ENCODE measurements at regions not wholly inside any gene's neighbourhood (a gene's known extent, or its start where the extent isn't known, plus 50 kb on each side); places are given as distances from the start of the nearest gene placed in this dataset.

DNA sequence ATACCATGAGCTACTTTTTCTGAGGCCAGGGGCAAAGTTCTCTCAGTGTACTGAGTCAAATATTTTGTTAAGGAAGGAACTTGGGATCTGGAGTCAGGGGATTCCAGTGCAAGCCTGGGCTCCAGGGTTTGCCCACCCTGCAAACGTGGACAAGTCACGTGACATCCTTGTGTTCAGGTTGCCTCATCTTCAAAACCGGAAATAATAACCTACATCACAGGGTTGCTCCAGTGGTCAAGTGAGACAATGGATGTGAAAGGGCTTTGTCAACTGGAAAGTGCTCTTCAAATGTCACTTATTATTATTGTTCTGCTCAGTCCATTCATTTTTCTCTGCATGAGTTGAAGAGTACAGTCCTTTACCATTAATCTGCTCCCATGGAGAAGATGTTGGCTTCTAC is 414.9 kb downstream of the COG6 start:
- no peak for DNase-seq (ENCODE audit: low read depth)

- DNase-seq (ENCODE audit: low read depth) = no peak
These were observed 417.2 kb downstream of the COG6 start for GRCh38 chr13:40072663-40073120.

DNA sequence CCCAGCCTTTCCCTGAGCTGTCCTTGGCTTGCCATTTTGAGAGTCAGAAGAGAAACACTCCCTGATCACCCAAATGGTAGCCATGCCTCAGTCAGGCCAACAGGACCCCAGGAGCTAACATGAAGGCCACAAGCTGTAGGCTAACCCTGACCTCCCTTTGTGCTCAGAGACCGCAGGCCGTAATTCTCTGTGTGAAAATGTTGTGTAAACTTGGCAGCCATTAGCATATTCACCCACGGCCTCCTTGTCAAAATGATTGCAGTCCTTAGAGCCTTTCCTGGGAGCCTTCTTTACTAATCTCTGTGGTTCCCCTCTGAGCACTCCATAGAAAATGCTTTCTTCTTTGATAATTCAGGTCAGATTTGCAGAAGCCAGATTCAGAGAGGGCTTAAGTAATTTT is 418.9 kb downstream of the COG6 start:
- no peak for DNase-seq (ENCODE audit: low read depth)

DNA sequence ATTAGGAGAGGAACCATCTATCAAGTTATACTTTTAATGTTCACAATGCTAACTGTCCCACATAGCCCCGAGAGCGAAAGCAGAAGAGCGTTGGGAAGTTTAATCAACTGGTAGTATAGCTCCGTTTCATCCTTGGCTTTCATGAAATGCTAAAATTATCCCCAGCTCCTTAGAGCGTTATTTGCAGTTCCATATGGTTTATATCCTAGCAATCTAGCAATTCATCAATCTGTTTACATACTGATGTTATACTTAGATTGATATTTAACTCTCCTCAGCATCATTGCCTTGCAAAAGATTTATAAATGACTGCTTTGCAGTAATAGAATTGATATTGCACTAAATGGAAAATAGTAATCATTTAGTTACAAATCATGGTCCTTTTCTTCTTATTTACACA is 419.8 kb downstream of the COG6 start:
- no peak for DNase-seq (ENCODE audit: low read depth)

DNA sequence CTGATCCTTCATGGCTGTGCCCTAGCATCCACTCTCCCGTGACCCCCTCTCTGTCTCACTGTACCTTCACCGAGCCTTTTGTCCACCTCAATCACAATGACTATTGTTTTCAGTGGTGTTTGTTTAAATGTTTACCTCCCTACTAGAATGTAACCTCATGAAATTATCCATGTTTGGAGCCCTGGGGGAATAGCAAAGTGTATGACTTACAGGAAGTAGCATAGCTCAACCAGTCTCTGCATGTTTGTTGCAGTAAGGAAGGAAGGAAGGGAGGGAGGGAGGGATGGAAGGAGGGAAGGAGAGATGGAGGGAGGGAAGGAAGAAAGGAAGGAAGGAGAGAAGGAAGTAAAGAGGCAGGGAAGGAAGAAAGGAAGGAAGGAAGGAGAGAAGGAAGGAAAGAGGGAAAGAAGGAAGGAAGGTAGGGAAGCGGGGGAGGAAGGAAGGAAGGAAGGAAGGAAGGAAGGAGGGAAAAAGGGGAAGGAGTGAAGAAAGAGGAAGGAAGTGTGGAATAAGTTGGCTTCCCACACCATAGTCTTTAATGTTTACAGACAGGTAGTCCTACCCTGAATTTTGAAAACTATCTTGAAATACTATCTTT is 421.4 kb downstream of the COG6 start:
- no peak for DNase-seq (ENCODE audit: low read depth)

- no peak for DNase-seq (ENCODE audit: low read depth)
These were observed 422.1 kb downstream of the COG6 start for GRCh38 chr13:40077396-40078027.

- no peak for DNase-seq (ENCODE audit: low read depth)
These were observed 424.3 kb downstream of the COG6 start for GRCh38 chr13:40079721-40080120.

DNA sequence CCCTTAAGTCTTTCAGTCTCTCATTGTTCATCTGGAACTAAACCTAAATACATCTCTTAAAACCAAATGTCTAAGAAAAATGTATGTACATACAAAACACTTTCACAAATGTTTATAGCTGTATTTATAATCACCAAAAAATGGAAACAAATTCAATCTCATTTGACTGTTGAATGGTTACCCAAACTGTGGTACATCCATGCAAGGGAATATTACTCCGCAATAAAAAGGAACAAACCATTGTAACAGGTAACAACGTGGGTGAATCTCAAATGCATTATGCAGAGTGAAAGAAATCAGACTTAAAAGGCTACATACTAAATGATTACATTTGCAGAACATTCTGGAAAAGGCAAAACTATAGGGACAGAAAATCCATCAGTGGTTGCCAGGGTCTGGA is 425.2 kb downstream of the COG6 start:
- DNase-seq (ENCODE audit: low read depth) = no peak

GRCh38 chr13:40082639-40083038 is 427.2 kb downstream of the COG6 start:
- DNase-seq (ENCODE audit: low read depth) = peak; percentile 18

GRCh38 chr13:40083841-40084240 is 428.4 kb downstream of the COG6 start:
- DNase-seq (ENCODE audit: low read depth) = no peak

DNA sequence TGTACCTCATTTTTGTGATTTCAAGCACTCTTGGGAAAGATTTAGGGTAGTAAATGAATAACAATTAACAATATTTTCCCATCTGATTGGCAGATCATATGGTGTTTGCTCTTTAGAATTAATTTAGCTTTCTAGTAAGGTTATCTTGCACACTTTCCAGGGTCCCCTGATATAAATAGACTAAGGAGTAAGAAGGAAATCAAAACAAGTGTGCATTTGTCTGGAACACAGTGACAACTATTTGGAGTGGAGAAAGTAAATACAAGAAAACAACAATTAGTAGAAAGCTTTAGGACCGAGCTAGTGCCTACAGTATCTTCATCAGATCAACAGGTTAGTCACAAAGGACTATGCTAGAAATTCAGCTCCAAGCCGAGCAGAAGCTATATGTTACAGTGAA is 429.5 kb downstream of the COG6 start:
- no peak for DNase-seq (ENCODE audit: low read depth)

GRCh38 chr13:40087091-40088002 is 431.9 kb downstream of the COG6 start:
- no peak for DNase-seq (ENCODE audit: low read depth)

DNA sequence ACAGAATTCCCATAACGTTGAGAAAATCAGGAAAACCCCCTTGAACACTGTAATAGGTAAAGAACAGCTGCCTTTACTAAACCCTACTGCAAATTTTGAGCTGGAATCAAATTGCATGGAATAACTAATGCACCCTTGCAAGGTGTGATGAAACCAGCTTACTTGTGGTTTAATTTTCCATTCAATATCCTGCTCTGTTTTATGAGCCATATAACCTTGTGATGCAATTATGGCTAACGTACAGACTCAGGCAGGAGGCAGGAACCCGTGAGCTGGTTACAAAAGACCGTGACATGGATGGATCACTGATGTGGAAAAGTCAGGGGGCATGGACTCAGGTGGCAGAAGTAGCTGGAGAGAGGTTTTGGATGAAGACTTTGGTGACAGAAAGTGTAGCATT is 438.6 kb downstream of the COG6 start:
- DNase-seq (ENCODE audit: low read depth) = no peak

DNA sequence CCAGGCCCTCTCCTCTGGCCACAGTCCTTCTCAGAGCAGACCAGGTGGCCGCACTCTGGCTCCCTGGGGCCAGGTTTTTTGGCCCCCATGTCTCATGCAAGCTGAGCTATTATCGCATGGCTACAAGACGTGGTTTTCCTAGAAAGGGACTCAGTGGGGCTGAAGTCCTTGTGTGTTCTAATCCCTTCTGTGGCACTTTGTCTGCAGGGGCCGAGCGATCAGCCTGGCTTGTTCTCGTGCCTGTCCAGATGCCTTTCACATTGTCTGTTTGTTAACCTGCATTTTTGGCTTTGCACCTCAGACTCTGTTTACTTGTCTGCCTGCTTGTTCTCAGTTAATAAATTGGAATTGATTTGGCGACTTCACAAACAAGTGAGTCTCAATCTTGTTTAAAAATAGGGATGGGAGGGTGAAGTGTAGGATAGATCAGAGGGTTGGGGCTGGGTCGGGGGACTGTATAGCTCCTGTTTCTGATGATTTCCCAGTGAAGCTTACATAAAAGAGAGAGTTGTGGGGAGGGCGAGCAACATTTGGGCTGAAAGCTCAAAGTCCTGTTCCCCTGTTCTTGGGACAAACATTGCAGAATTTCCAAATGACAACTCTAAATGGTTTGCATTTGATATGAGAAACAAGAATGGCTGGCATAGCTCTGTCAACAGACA is 440.4 kb downstream of the COG6 start:
- DNase-seq (ENCODE audit: low read depth) = no peak

DNA sequence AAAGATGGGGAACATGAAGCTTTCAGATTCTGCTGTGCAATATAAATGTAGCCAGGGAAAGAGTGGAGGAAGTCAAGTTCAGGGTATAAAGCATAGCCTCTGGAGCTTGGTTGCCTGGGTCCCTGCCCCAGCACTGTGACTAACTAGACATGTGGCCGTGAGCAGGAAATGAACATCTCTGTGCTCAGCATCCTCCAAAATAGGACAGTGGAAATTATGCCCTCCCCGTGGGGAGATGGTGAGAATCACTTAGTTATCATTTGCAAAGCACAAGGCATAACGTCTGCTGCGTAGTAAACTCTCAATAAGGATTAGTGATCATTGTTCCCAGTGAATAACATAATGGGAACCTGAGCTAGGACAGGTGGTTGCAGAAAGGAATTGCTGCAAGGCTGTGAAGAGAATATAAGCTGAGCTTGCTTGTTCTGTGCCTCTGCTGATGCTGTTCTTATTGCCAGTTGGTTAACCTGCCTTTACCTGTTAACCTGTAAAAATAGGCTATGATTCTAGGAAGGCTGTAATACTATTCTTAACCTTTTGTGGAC is 441.0 kb downstream of the COG6 start:
- DNase-seq (ENCODE audit: low read depth) = no peak

DNA sequence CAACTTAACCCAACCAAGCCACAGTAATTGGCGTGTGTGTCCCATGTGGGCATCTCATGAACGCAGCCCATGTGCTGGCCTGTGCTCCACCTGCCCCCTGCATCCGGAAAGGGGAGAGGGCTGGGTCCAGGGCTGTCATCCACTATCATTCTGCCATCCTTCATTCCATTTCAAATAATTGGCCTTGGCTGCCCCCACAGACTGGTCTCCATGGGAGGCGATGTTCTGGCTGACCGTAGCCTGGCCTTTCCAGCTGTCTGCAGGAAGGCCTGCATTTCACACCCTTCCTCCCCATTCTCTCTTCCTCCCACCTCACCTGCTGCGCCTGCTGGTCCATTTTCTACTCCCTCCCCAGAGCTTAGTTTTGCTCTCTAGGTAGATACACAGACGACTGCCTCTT is 442.8 kb downstream of the COG6 start:
- DNase-seq (ENCODE audit: low read depth) = no peak

- no peak for DNase-seq (ENCODE audit: low read depth)
These were observed 446.4 kb downstream of the COG6 start for GRCh38 chr13:40101708-40102359.

DNA sequence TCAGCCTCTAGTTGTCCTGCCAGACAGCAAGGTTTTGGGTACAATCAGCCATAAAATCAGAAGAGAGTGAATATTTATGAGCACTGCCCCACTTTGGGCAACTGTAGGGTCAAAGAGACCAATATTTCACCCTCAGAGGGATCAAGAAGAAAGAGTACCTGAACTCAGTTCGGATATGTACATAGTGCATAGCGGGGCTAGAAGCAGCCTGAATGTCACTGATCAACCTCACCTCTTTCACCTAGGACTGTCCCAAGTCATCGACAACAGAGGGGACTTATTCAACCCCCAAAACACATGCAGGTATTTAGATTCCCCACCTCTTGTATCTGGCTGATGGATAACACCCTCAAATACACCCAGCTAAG is 446.9 kb downstream of the COG6 start:
- DNase-seq (ENCODE audit: low read depth) = no peak

DNA sequence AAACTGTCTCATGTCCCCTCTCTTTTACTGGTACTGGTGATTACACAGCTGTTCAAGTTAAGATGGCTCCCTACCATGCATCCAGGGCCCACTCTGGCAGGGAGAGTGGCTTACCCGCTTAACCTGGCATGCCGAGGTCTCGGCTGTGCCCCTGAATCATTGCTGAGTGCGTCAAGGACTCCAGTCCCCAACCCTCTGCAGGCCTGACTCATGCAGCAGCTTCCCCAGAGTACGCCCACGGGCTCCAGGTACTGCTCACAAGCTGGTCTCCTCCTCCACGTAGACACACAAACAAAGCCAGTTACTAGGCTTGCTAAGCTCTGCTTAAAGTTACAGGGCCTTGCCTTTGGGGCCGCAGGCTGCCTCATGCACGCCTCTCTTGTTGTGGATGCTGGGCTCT is 447.4 kb downstream of the COG6 start:
- DNase-seq (ENCODE audit: low read depth) = peak; percentile 76

GRCh38 chr13:40103864-40104263 is 448.4 kb downstream of the COG6 start:
- no peak for DNase-seq (ENCODE audit: low read depth)

DNA sequence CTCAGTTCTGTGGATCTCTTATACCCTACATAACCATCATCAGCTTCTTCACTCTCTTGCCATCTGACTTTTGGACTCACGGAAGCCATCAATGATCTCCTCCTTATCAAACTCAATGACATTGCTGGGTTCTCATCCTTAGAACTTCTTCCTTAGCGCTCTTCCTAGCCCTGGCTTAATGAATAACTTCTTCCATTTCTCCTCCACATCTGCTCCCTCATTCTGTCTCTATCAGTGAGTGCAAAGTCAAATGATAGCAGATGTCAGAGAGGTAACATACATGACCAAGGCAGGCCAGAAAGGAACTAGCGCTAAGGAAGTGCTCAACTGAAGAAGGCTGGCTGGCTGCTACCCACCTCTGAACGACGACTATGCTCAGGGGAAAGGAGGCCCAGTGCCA is 449.8 kb downstream of the COG6 start:
- no peak for DNase-seq (ENCODE audit: low read depth)

Data from HT1080 (cell line).